CD14-positive monocyte (primary cell): ENCODE measurements at regions not wholly inside any gene's neighbourhood (a gene's known extent, or its start where the extent isn't known, plus 50 kb on each side); places are given as distances from the start of the nearest gene placed in this dataset.

Experiments
- DNase-seq, 3 donors: peaks; one replicate each; pipeline ENCODE4 v3.0.0-alpha.2; 2011 to 2022
- H2AFZ ChIP-seq: 2 replicates; pipeline ENCODE4 v1.6.0; 2012; ENCODE audit warnings: mild to moderate bottlenecking, low read depth, low read length, inconsistent platforms; ENCODE audit not compliant: insufficient read depth, poor library complexity, severe bottlenecking
- H3K27ac ChIP-seq, 2 donors: 1 replicate in 1 of 2; 2 replicates in 1 of 2; pipeline ENCODE4 v1.5.1; 2012 to 2013; ENCODE audit warnings: low read length in 2 of 2, control low read depth in 1 of 2, inconsistent platforms in 1 of 2, low read depth in 1 of 2, mild to moderate bottlenecking in 1 of 2
- H3K27me3 ChIP-seq, 2 donors: one replicate each; pipeline versions ENCODE4 v1.6.0 to v1.6.1; 2011 to 2013; ENCODE audit warnings: low read length in 2 of 2; ENCODE audit not compliant: control insufficient read depth in 2 of 2, insufficient read depth in 2 of 2
- H3K36me3 ChIP-seq, 2 donors: replicated peaks in 1 of 2; 1 replicate in 1 of 2; 2 replicates in 1 of 2; pipeline versions ENCODE4 v1.5.1 to v1.6.1; 2012 to 2013; ENCODE audit warnings: low read length in 2 of 2, control low read depth in 1 of 2, inconsistent platforms in 1 of 2, mild to moderate bottlenecking in 1 of 2; ENCODE audit not compliant: insufficient read depth in 2 of 2, control insufficient read depth in 1 of 2
- H3K4me1 ChIP-seq, 2 donors: 1 replicate in 1 of 2; 2 replicates in 1 of 2; pipeline versions ENCODE4 v1.5.1 to v1.6.1; 2012 to 2013; ENCODE audit warnings: low read length in 2 of 2, control low read depth in 1 of 2, inconsistent platforms in 1 of 2, mild to moderate bottlenecking in 1 of 2, moderate library complexity in 1 of 2; ENCODE audit not compliant: insufficient read depth in 2 of 2, control insufficient read depth in 1 of 2
- H3K4me2 ChIP-seq: replicated peaks from 2 replicates; pipeline ENCODE3; 2012; ENCODE audit warnings: low read length, moderate library complexity, mild to moderate bottlenecking; ENCODE audit not compliant: poor library complexity, severe bottlenecking; ENCODE audit errors: extremely low read depth
- H3K4me3 ChIP-seq, 3 experiments: fragments of 200-600 bp in 1 of 3; sonication (generic) in 1 of 3; replicated peaks in 1 of 3; 1 replicate in 2 of 3; 2 replicates in 1 of 3; pipeline ENCODE4 v1.5.1; 2011 to 2013; ENCODE audit warnings: low read length in 3 of 3, mild to moderate bottlenecking in 3 of 3, control low read depth in 2 of 3, low read depth in 2 of 3, inconsistent platforms in 1 of 3, moderate library complexity in 1 of 3
- H3K79me2 ChIP-seq: 2 replicates; pipeline ENCODE4 v1.6.0; 2012; ENCODE audit warnings: mild to moderate bottlenecking, control low read depth, inconsistent platforms, low read length, moderate library complexity; ENCODE audit not compliant: insufficient read depth
- H3K9ac ChIP-seq: 2 replicates; pipeline ENCODE4 v1.6.0; 2017; ENCODE audit warnings: low read length, mild to moderate bottlenecking; ENCODE audit not compliant: insufficient read depth, poor library complexity, severe bottlenecking
- H3K9me3 ChIP-seq, 2 donors: replicated peaks in 1 of 2; 1 replicate in 1 of 2; 2 replicates in 1 of 2; pipeline versions ENCODE4 v1.5.1 to v1.6.1; 2012 to 2013; ENCODE audit warnings: low read length in 2 of 2, control low read depth in 1 of 2; ENCODE audit not compliant: control insufficient read depth in 1 of 2, insufficient read depth in 1 of 2
- H4K20me1 ChIP-seq: 2 replicates; pipeline ENCODE4 v1.6.0; 2012; ENCODE audit warnings: mild to moderate bottlenecking, low read length, control low read depth, moderate library complexity; ENCODE audit not compliant: insufficient read depth
- H3K27ac Mint-ChIP-seq, 7 donors: one replicate each; pipeline ENCODE4 v1.8.0; 2020; ENCODE audit warnings: mild to moderate bottlenecking in 7 of 7, mixed read lengths in 7 of 7, moderate library complexity in 6 of 7, inconsistent platforms in 2 of 7
- H3K27me3 Mint-ChIP-seq, 3 donors: one replicate each; pipeline ENCODE4 v1.8.0; 2021 to 2022; ENCODE audit warnings: low read depth in 3 of 3, mild to moderate bottlenecking in 3 of 3, mixed read lengths in 3 of 3, moderate library complexity in 3 of 3, inconsistent platforms in 1 of 3
- H3K36me3 Mint-ChIP-seq, 2 donors: one replicate each; pipeline ENCODE4 v1.8.0; 2020; ENCODE audit warnings: mixed read lengths in 2 of 2, inconsistent platforms in 1 of 2, mild to moderate bottlenecking in 1 of 2
- H3K4me1 Mint-ChIP-seq: one replicate; pipeline ENCODE4 v1.8.0; 2020; ENCODE audit warnings: mild to moderate bottlenecking, mixed read lengths
- H3K4me3 Mint-ChIP-seq, 2 donors: one replicate each; pipeline ENCODE4 v1.8.0; 2020; ENCODE audit warnings: mild to moderate bottlenecking in 2 of 2, mixed read lengths in 2 of 2, moderate library complexity in 1 of 2
- H3K9me3 Mint-ChIP-seq, 7 donors: one replicate each; pipeline ENCODE4 v1.8.0; 2020 to 2022; ENCODE audit warnings: mixed read lengths in 7 of 7, mild to moderate bottlenecking in 6 of 7, moderate library complexity in 6 of 7, inconsistent platforms in 2 of 7
- CTCF ChIP-seq: fragments of 200-600 bp; IDR thresholded peaks from one replicate; pipeline ENCODE4 v1.8.0; 2022; ENCODE audit warnings: antibody characterized with exemption, mild to moderate bottlenecking
- WGBS: methylation state at CpG from one replicate; pipeline ENCODE4 v1.1.5; 2013; ENCODE audit warnings: missing lambda C conversion rate; ENCODE audit not compliant: insufficient coverage; 5-methylcytosine and 5-hydroxymethylcytosine counted together
- intact Hi-C, 2 donors: fragments of 100-400 bp; cut with micrococcal nuclease; formaldehyde crosslinking; loops; one replicate each; pipeline versions ENCODE4 v1.15.0 to v1.15.1; 2023

- intact Hi-C loops, result no loop called here
- peaks cover 13 to 18% of the 10 kb centered on the region in 2 donors for H3K9me3 ChIP-seq
- no peak overlapping the region for H3K4me3 Mint-ChIP-seq
Measured at GRCh38 chr22:49510718-49511117, 317.0 kb downstream of the BRD1 start.

GRCh38 chr22:49509016-49509415 lies 318.7 kb downstream of the BRD1 start:
- no peaks in the 10 kb centered on the region for H3K27me3 Mint-ChIP-seq
- Histone ChIP-seq H3K9me3 (peaks cover 13 to 18% of the 10 kb centered on the region in 2 donors), H3K79me2 (no peaks in the 10 kb centered on the region), H3K9ac (no peak overlapping the region), H3K4me1 (peaks cover 0 to 4% of the 10 kb centered on the region in 2 donors), H3K36me3 (no peaks in the 10 kb centered on the region), H3K27me3 (no peaks in the 10 kb centered on the region), H3K4me2 (no peak overlapping the region), H2AFZ (no peak overlapping the region), H4K20me1 (no peaks in the 10 kb centered on the region), H3K4me3 (no peak overlapping the region), H3K27ac (no peak overlapping the region)
- intact Hi-C loops, result no loop called here
- 93% methylated on average over 4 of the region's 7 CpGs for whole genome bisulfite sequencing
- TF ChIP-seq CTCF, result no peak
- peaks cover 0 to 2% of the 10 kb centered on the region in 2 donors for H3K36me3 Mint-ChIP-seq
- peaks cover 6 to 22% (median 13%) of the 10 kb centered on the region in 7 donors for H3K9me3 Mint-ChIP-seq
- DNase-seq, result no peak
- H3K4me3 Mint-ChIP-seq, result no peak overlapping the region
- H3K4me1 Mint-ChIP-seq, result peaks cover 9% of the 10 kb centered on the region
- H3K27ac Mint-ChIP-seq, result no peak overlapping the region

More at GRCh38 chr22:49510718-49511117, 317.0 kb downstream of the BRD1 start:
- no peak overlapping the region for H3K4me3 ChIP-seq
- WGBS, result no CpG with 5 or more reads among the region's 1 CpG
- H2AFZ ChIP-seq, result no peak overlapping the region
- H3K27me3 ChIP-seq, result no peaks in the 10 kb centered on the region
- H3K27ac ChIP-seq, result no peak overlapping the region
- no peak overlapping the region for H3K4me2 ChIP-seq
- no peaks in the 10 kb centered on the region for H3K36me3 ChIP-seq
- TF ChIP-seq CTCF, result no peak
- peaks cover 0 to 8% of the 10 kb centered on the region in 2 donors for H3K4me1 ChIP-seq
- H4K20me1 ChIP-seq, result no peaks in the 10 kb centered on the region
- H3K27me3 Mint-ChIP-seq, result peaks cover 0 to 3% (median 0%) of the 10 kb centered on the region in 3 donors
- DNase-seq, result no peak
- peaks cover 20% of the 10 kb centered on the region for H3K4me1 Mint-ChIP-seq
- H3K9ac ChIP-seq, result no peak overlapping the region
- H3K9me3 Mint-ChIP-seq, result peaks cover 6 to 22% (median 13%) of the 10 kb centered on the region in 7 donors
- H3K27ac Mint-ChIP-seq, result no peak overlapping the region
- peaks cover 0 to 2% of the 10 kb centered on the region in 2 donors for H3K36me3 Mint-ChIP-seq
- no peaks in the 10 kb centered on the region for H3K79me2 ChIP-seq
